Endothelial cell of umbilical vein (primary cell): ENCODE measurements at regions not wholly inside any gene's neighbourhood (a gene's known extent, or its start where the extent isn't known, plus 50 kb on each side); places are given as distances from the start of the nearest gene placed in this dataset.

Experiments
- BruUV-seq: library from RNA; stranded (reverse); fragments of 400-500 nt; replicated peaks from 2 replicates; lab custom pipeline; 2021; lab: Mats Ljungman, UMichigan
- CTCF ChIA-PET: fragments of 300-600, 350-600 bp; sonication (Branson Sonifier 250); formaldehyde crosslinking; loops from one replicate; lab custom pipeline; 2021; ENCODE audit warnings: antibody characterized with exemption, inconsistent platforms; lab: Charles Lee
- POLR2A ChIA-PET: fragments of 300-600, 350-600 bp; sonication (Branson Sonifier 250); formaldehyde crosslinking; loops from one replicate; lab custom pipeline; 2021; ENCODE audit warnings: antibody characterized with exemption, inconsistent platforms; lab: Charles Lee
- DNase-seq: peaks from one replicate; pipeline ENCODE4 v3.0.0-alpha.2; 2011; ENCODE audit warnings: low read depth, low spot score
- FAIRE-seq: peaks from 2 replicates; lab custom pipeline; 2011; peaks lifted over from hg19 to GRCh38; lab: Jason Lieb, UNC
- H2AFZ ChIP-seq: 2 replicates; pipeline ENCODE4 v1.6.0; 2012; ENCODE audit warnings: low read depth, low read length, control low read depth, inconsistent platforms
- H3K27ac ChIP-seq: 2 replicates; pipeline ENCODE4 v1.5.1; 2011; ENCODE audit warnings: low read depth, mild to moderate bottlenecking, control low read depth, low read length, moderate library complexity; ENCODE audit not compliant: insufficient read depth
- H3K27me3 ChIP-seq, 2 experiments: 2 replicates each; pipeline versions ENCODE4 v1.6.0 to v1.6.1; 2011; ENCODE audit warnings: low read length in 2 of 2, mixed read lengths in 1 of 2; ENCODE audit not compliant: control insufficient read depth in 2 of 2, insufficient read depth in 2 of 2
- H3K36me3 ChIP-seq, 2 experiments: 2 replicates in 1 of 2; 3 replicates in 1 of 2; pipeline ENCODE4 v1.5.1; 2011; ENCODE audit warnings: low read length in 2 of 2, mild to moderate bottlenecking in 1 of 2, moderate library complexity in 1 of 2; ENCODE audit not compliant: control insufficient read depth in 2 of 2, insufficient read depth in 2 of 2; ENCODE audit errors: extremely low read depth in 1 of 2
- H3K4me1 ChIP-seq: 3 replicates; pipeline ENCODE4 v1.5.1; 2011; ENCODE audit warnings: mild to moderate bottlenecking, low read length; ENCODE audit not compliant: control insufficient read depth, insufficient read depth; ENCODE audit errors: extremely low read depth
- H3K4me2 ChIP-seq: 2 replicates; pipeline ENCODE4 v1.6.1; 2011; ENCODE audit warnings: low read length, control low read depth, mixed read lengths; ENCODE audit not compliant: insufficient read depth
- H3K4me3 ChIP-seq, 3 experiments: fragments of 200-600 bp in 1 of 3; sonication (generic), shearing (Covaris generic) in 1 of 3; replicated peaks in 1 of 3; 2 replicates each; pipeline ENCODE4 v1.5.1; 2011 to 2016; ENCODE audit warnings: control low read depth in 3 of 3, low read length in 3 of 3, mild to moderate bottlenecking in 2 of 3, inconsistent platforms in 1 of 3, low read depth in 1 of 3, moderate library complexity in 1 of 3; ENCODE audit not compliant: insufficient read depth in 1 of 3
- H3K79me2 ChIP-seq: 2 replicates; pipeline ENCODE4 v1.6.0; 2012; ENCODE audit warnings: low read length, inconsistent platforms; ENCODE audit not compliant: control insufficient read depth, insufficient read depth
- H3K9ac ChIP-seq: replicated peaks from 2 replicates; pipeline ENCODE3; 2011; ENCODE audit warnings: low read length, control low read depth; ENCODE audit not compliant: insufficient read depth; ENCODE audit errors: extremely low read depth
- H3K9me1 ChIP-seq: replicated peaks from 3 replicates; pipeline ENCODE4 v1.6.0; 2011; ENCODE audit warnings: mild to moderate bottlenecking, low read length; ENCODE audit not compliant: control insufficient read depth, insufficient read depth; ENCODE audit errors: extremely low read depth
- H3K9me3 ChIP-seq: replicated peaks from 2 replicates; pipeline ENCODE4 v1.5.1; 2012; ENCODE audit warnings: low read length, inconsistent platforms; ENCODE audit not compliant: control insufficient read depth, insufficient read depth
- H4K20me1 ChIP-seq: replicated peaks from 2 replicates; pipeline ENCODE3; 2011; ENCODE audit warnings: mild to moderate bottlenecking, low read length; ENCODE audit not compliant: control insufficient read depth, insufficient read depth; ENCODE audit errors: extremely low read depth
- EZH2 ChIP-seq: IDR thresholded peaks from 2 replicates; pipeline ENCODE4 v1.6.1; 2012; ENCODE audit warnings: borderline replicate concordance, low read depth, mild to moderate bottlenecking, moderate library complexity, low read length, inconsistent platforms; ENCODE audit not compliant: severe bottlenecking
- FOS ChIP-seq: IDR thresholded peaks from 2 replicates; pipeline ENCODE4 v1.6.1; 2011; ENCODE audit warnings: mild to moderate bottlenecking, low read length, moderate library complexity, borderline replicate concordance; ENCODE audit not compliant: insufficient read depth
- GATA2 ChIP-seq: IDR thresholded peaks from 2 replicates; pipeline ENCODE4 v1.7.0; 2011; ENCODE audit warnings: low read depth, mild to moderate bottlenecking, moderate library complexity, mixed read lengths, low read length; ENCODE audit not compliant: insufficient read length, insufficient read depth
- JUN ChIP-seq: IDR thresholded peaks from 2 replicates; pipeline ENCODE4 v1.6.1; 2011; ENCODE audit warnings: borderline replicate concordance, low read depth; ENCODE audit not compliant: insufficient read length, insufficient read depth
- MYC ChIP-seq: IDR thresholded peaks from one replicate; pipeline ENCODE4 v1.6.1; 2011; ENCODE audit warnings: mild to moderate bottlenecking, low read depth, low read length
- POLR2A ChIP-seq: IDR thresholded peaks from 2 replicates; pipeline ENCODE4 v1.6.1; 2012; ENCODE audit warnings: low read depth, mild to moderate bottlenecking, control low read depth, low read length
- POLR2AphosphoS5 ChIP-seq: IDR thresholded peaks from 2 replicates; pipeline ENCODE4 v1.6.1; 2012; ENCODE audit warnings: low read depth, mild to moderate bottlenecking, control low read depth, low read length, moderate library complexity; ENCODE audit not compliant: insufficient read depth
- dilution Hi-C: fragments of 300-500 bp; cut with MboI; formaldehyde crosslinking; loops from one replicate; pipeline ENCODE4 v1.15.0; 2019; ENCODE audit warnings: low sequenced_read_pairs; ENCODE audit not compliant: extremely low pct_ligation_motif_present
- intact Hi-C: fragments of 100-400 bp; cut with micrococcal nuclease; formaldehyde crosslinking; loops from one replicate; pipeline ENCODE4 v1.10.0; 2022
- TF ChIP-seq, protein P1 (sequence below): IDR thresholded peaks from 2 replicates; pipeline ENCODE4 v1.6.1; 2011; ENCODE audit not compliant: insufficient read depth, insufficient read length
- TF ChIP-seq, protein P2 (sequence below), 2 donors: IDR thresholded peaks; 1 replicate in 1 of 2; 2 replicates in 1 of 2; pipeline ENCODE4 v1.5.1; 2011; ENCODE audit warnings: low read length in 2 of 2, mild to moderate bottlenecking in 2 of 2, moderate library complexity in 2 of 2, control low read depth in 1 of 2, inconsistent platforms in 1 of 2, low read depth in 1 of 2; ENCODE audit not compliant: insufficient read depth in 1 of 2; ENCODE audit errors: extremely low read depth in 1 of 2

DNA sequence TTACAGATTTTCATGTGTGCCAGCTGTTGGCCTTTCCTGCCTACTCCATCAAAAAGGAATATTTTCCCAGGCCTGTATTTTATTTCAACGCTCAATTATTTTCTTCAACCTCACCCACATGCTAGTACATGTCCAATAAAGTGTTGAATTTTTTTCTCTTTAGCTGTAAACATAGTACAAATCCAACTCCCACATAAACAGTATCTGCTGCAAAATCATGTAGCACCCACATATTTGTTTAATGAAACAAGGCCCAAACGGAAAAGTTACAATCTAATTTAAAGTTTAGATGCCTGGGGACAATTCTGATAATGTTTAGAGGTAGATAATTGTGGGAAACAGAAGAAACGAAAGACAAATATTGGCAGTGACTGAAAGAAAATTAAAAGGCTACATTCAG is 275.4 kb upstream of the ACVR2A start:
- intact Hi-C loops: no loop called here
- dilution Hi-C loops: no loop called here
- Histone ChIP-seq H3K36me3 (no peaks in the 10 kb centered on the region), H3K9me3 (no peaks in the 10 kb centered on the region), H4K20me1 (no peaks in the 10 kb centered on the region), H3K27me3 (no peaks in the 10 kb centered on the region), H3K79me2 (no peaks in the 10 kb centered on the region), H3K4me3 (no peak overlapping the region), H3K27ac (no peak overlapping the region), H2AFZ (no peak overlapping the region), H3K9me1 (no peaks in the 10 kb centered on the region), H3K4me2 (no peak overlapping the region), H3K4me1 (no peaks in the 10 kb centered on the region), H3K9ac (no peak overlapping the region)
- TF ChIP-seq POLR2AphosphoS5 (no peak), GATA2 (no peak), MYC (no peak), POLR2A (no peak), JUN (no peak), EZH2 (no peak), FOS (no peak)
- TF ChIP-seq, protein P1, sequence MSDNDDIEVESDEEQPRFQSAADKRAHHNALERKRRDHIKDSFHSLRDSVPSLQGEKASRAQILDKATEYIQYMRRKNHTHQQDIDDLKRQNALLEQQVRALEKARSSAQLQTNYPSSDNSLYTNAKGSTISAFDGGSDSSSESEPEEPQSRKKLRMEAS: no peak
- TF ChIP-seq, protein P2, sequence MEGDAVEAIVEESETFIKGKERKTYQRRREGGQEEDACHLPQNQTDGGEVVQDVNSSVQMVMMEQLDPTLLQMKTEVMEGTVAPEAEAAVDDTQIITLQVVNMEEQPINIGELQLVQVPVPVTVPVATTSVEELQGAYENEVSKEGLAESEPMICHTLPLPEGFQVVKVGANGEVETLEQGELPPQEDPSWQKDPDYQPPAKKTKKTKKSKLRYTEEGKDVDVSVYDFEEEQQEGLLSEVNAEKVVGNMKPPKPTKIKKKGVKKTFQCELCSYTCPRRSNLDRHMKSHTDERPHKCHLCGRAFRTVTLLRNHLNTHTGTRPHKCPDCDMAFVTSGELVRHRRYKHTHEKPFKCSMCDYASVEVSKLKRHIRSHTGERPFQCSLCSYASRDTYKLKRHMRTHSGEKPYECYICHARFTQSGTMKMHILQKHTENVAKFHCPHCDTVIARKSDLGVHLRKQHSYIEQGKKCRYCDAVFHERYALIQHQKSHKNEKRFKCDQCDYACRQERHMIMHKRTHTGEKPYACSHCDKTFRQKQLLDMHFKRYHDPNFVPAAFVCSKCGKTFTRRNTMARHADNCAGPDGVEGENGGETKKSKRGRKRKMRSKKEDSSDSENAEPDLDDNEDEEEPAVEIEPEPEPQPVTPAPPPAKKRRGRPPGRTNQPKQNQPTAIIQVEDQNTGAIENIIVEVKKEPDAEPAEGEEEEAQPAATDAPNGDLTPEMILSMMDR (IDR thresholded peaks at IDR 0.05; ENCODE audit: extremely low read depth in 1 of 2, insufficient read depth in 1 of 2, low read depth in 1 of 2, low read length in 2 of 2): no peak
- POLR2A ChIA-PET: no interaction called here
- CTCF ChIA-PET: no interaction called here
- FAIRE-seq (no peak), DNase-seq (no peak)
- no TSS peak for BruUV-seq
